GM18870 (cell line): ENCODE measurements at regions not wholly inside any gene's neighbourhood (a gene's known extent, or its start where the extent isn't known, plus 50 kb on each side); places are given as distances from the start of the nearest gene placed in this dataset.
"Not testable (repeated sequence)": the region's sequence is repeated elsewhere in the genome, so short reads cannot be mapped to it uniquely, and the experiment has no call there.

Experiments used
- ATAC-seq: cut with Tn5 transposase; IDR thresholded peaks from one replicate; pipeline ENCODE4 v1.9.1; 2021; ENCODE audit warnings: moderate library complexity; ENCODE audit not compliant: unreplicated experiment

GRCh38 chr2:6103372-6103771 lies 411.2 kb downstream of the SOX11 start:
- no peak for ATAC-seq

GRCh38 chr2:6103949-6104348 lies 411.8 kb downstream of the SOX11 start:
- ATAC-seq: peak; percentile 67

DNA sequence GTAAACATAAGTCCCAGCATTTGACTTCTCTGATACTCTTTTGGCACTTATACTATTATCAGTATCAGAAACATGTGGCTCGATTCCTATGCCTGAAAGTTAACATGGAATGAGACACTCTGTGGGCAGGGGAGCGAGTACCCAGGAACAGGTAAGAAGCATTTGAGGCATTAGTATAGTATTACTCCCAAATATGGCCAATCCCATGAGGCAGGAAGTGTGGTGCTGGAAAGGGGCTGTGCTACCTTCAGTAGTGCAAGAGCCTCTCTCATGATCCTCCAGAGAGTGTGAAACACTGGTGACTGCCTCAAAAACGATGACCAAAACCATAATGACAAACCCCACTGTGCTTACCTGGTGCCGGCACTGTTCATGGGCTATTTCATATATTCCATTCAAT lies 415.1 kb downstream of the SOX11 start:
- ATAC-seq: no peak

DNA sequence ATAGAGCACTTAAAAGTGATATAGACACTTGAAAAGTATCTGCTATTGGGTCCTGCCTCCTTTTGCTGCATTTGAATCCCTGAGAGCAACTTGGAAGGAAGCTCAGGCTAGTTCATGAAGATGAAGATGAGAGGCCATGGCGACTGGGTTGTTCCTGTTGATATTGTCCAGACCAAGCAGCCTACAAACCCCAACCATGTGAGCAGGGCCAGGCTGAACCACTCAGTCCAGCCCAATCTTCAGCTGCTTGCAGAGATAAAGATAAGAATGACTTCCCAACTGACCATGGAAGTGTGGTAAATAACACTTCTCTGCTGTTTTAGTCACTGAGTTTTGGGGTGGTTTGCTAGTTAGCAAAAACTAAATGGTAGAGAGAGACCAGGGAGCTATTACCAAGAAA lies 417.6 kb downstream of the SOX11 start:
- ATAC-seq: no peak

DNA sequence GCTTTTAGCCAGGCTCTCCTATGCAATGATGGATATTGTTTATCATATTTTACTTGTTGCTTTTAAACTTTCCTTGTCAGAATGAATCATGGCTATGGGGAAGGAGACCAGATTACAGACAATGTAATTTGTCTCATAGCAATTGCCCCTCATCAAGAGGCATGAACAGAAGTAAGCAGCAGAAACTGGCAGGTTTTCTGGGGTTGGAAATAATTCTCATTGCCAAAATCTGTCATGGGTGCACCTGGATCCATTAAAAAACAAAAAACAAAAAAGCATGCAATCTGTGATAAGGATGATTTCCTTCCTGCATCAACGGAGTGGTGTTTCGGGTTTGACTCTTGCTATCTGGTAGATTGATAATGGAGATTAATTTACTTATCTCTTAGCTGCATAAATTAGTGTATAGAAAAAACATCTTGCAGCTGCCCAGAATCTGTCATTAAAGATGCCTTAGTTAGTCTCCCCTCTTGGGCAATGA lies 419.6 kb downstream of the SOX11 start:
- no peak for ATAC-seq

- no peak for ATAC-seq
These were observed 421.6 kb downstream of the SOX11 start for GRCh38 chr2:6113786-6114185.

GRCh38 chr2:6127718-6128117 lies 435.5 kb downstream of the SOX11 start:
- no peak for ATAC-seq

GRCh38 chr2:6139142-6139541 lies 447.0 kb downstream of the SOX11 start:
- no peak for ATAC-seq

- no peak for ATAC-seq
These were observed 447.7 kb downstream of the SOX11 start for GRCh38 chr2:6139916-6140315.

DNA sequence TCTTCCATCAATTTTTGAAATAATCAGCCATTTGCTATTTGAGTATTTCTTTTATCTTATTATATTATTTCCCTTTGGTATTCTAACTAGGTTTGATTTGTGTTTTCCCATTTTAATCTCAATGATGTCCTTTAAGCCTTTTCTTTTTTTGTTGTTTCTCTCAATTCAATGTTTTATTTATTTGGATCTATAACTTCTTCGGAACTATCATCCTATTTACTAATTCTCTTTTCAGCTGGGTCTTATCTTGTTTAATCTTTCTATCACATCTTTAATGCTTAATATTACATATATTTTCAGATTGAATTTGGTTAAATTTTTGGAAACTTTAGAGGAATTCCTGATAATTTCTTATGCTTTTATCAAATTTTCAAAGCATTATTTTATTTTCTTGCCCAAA lies 448.3 kb downstream of the SOX11 start:
- ATAC-seq: no peak

DNA sequence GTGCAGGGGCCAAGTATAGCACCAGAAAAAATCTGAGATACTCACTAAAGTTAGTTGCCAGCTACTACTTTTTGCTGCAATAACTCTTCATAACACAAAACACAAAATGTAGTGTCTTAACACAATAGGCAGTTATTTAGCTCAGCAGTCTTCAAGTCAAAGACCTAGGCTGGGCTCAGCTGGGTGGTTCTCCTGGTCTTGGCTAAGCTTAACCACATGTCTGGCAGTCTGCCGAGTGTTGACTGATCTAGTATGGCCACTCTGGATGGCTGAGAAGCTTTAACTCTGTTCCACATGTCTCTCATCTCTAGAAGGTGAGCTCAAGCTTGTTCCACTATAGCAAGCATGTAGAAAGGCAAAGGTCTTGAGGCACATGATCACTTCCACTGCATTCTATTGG lies 451.6 kb downstream of the SOX11 start:
- no peak for ATAC-seq

DNA sequence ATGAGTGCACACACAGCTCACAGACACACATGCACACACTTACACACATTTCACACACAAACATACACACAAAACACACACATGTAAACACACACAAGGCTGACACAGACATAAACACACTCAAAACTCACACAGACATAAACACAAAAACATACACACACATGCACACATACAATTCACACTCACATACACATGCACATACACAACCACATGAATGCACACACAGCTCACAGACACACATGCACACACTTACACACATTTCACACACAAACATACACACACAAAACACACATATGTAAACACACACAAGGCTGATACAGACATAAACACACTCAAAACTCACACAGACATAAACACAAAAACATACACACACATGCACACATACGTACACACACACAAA lies 455.0 kb downstream of the SOX11 start:
- not testable (repeated sequence) for ATAC-seq

- no peak for ATAC-seq
These were observed 456.7 kb downstream of the SOX11 start for GRCh38 chr2:6148882-6149281.

DNA sequence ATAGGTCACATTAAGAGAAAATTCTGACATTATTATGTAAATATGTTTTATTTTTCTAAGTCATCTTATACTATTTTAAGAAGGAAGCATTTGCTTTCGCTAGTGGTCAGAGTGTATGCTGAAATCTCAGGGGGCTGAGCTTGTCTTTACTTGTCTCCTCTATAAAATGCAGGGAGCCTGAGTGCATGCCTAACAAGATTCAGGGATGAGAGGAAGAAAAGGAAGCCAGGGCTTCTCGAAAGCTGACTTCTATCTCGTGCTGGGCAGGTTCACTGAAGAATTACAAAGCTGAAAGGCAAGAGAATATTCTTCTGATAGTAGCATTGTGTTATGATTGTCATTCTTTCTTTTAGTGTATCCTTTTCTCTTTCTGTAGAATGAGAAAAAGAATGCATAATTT lies 467.4 kb downstream of the SOX11 start:
- ATAC-seq: no peak

GRCh38 chr2:6163932-6164331 lies 471.7 kb downstream of the SOX11 start:
- ATAC-seq: no peak

DNA sequence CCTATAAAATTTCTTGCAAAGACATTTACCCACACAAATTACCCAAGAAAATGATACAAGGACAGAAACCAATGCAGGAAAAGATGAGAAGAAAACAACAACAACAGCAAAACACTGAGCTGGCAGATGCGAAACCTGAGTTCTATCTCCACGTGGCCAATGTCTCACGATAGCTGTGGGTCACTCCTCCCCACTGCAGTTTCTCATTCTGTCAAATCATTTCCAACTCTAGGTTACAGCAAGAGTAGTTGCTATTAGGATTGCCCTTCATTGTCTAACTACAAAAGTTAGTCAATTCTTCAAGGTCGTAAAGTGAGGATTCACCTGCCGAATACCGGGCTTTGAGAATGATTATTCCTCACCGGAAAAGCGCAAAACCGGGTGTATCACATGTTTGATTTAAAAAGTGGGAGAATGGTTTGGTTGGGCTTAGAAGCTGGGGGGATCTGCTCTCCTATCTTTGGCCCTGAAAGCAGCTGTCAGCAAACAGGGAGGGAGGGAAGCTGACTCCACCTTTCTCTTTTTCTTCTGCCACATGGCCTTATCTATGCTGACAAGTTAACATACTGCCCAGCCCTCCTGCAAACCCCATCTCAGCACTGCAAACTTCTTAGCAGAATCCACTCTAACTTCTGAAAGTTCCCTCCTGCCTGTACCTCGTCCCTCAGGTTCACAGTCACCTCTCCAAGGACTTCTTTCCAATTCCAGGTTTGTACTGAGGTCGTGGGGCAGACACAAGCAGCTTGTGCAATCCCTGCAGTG lies 473.0 kb downstream of the SOX11 start:
- no peak for ATAC-seq

- no peak for ATAC-seq
These were observed 475.5 kb downstream of the SOX11 start for GRCh38 chr2:6167592-6168138.

DNA sequence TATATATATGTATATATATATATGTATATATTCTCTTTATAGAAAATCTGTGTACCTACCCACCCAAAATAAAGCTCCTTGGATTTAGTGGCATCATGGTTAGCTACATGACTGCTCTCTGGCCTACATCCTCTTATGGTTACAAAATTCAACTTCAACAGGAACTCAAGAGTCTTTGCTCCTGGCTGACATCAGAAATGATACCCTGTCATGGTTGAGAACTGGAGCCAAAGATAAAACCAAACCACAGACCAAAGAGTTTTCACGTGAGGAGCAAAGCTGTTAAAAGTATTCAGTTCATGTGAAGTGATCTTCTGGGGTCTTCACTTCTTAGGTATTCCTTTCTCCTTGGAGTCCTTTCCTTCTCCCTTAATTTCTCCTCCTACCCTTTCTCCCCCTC lies 476.3 kb downstream of the SOX11 start:
- no peak for ATAC-seq

- no peak for ATAC-seq
These were observed 479.1 kb downstream of the SOX11 start for GRCh38 chr2:6171294-6171693.

- no peak for ATAC-seq
These were observed 485.6 kb downstream of the SOX11 start for GRCh38 chr2:6177811-6178210.

GRCh38 chr2:6181525-6181924 lies 489.3 kb downstream of the SOX11 start:
- no peak for ATAC-seq

DNA sequence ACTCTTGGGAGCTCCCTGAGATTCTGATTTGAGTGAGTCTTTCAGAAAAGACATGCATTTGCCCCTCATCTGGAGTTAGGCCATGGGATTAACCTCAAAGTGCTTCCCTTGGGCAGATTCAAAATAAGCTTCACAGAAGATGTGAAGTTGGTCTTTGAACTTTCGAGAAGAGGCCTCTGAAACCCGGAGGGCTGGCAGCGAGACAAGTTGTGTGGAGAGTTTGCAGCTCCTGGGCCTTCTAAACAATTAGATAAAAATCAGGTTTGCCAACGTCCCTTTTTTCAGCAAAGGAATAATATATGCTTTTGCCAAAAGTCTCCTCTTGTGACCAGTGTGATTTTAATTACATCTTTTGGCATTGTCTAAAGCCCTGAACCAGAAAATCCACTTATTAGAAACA lies 489.7 kb downstream of the SOX11 start:
- ATAC-seq: no peak

GRCh38 chr2:6183226-6183625 lies 491.0 kb downstream of the SOX11 start:
- no peak for ATAC-seq
